ENCODE measurements at regions not wholly inside any gene's neighbourhood (a gene's known extent, or its start where the extent isn't known, plus 50 kb on each side); places are given as distances from the start of the nearest gene placed in this dataset.

- TF ChIP-seq POLR2AphosphoS2 (IDR thresholded peaks at IDR 0.05; ENCODE audit: low read depth, low read length) (no peak), ATF3 (CRISPR knock-in tag; IDR thresholded peaks at IDR 0.05) (no peak), MLLT10 (CRISPR knock-in tag; IDR thresholded peaks at IDR 0.05) (no peak), NCOR1 (IDR thresholded peaks at IDR 0.05; ENCODE audit: borderline replicate concordance, low read length) (no peak), MAX (IDR thresholded peaks at IDR 0.05) (no peak), CENPX (CRISPR knock-in tag; IDR thresholded peaks at IDR 0.05) (no peak), MYC (CRISPR knock-in tag; IDR thresholded peaks at IDR 0.05; ENCODE audit: borderline replicate concordance) (no peak), RFX5 (IDR thresholded peaks at IDR 0.05; ENCODE audit: low read depth, low read length) (no peak), EZH2 (conservative IDR thresholded peaks at IDR 0.05; ENCODE audit: low read depth, low read length) (no peak), ATF1 (CRISPR knock-in tag; IDR thresholded peaks at IDR 0.05) (no peak), EP300 (IDR thresholded peaks at IDR 0.05; ENCODE audit: low read depth in 2 of 2, low read length in 2 of 2) (no peak), EP300 (CRISPR knock-in tag; IDR thresholded peaks at IDR 0.05; ENCODE audit: borderline replicate concordance) (no peak)
- TF ChIP-seq, protein P1, sequence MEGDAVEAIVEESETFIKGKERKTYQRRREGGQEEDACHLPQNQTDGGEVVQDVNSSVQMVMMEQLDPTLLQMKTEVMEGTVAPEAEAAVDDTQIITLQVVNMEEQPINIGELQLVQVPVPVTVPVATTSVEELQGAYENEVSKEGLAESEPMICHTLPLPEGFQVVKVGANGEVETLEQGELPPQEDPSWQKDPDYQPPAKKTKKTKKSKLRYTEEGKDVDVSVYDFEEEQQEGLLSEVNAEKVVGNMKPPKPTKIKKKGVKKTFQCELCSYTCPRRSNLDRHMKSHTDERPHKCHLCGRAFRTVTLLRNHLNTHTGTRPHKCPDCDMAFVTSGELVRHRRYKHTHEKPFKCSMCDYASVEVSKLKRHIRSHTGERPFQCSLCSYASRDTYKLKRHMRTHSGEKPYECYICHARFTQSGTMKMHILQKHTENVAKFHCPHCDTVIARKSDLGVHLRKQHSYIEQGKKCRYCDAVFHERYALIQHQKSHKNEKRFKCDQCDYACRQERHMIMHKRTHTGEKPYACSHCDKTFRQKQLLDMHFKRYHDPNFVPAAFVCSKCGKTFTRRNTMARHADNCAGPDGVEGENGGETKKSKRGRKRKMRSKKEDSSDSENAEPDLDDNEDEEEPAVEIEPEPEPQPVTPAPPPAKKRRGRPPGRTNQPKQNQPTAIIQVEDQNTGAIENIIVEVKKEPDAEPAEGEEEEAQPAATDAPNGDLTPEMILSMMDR (CRISPR knock-in tag; IDR thresholded peaks at IDR 0.05): no peak
Measured at GRCh38 chr5:44887722-44888121, 79.0 kb downstream of the MRPS30 start.
